Lower leg skin (tissue), 4 donors: ENCODE measurements at regions not wholly inside any gene's neighbourhood (a gene's known extent, or its start where the extent isn't known, plus 50 kb on each side); places are given as distances from the start of the nearest gene placed in this dataset.
"Not testable (repeated sequence)": the region's sequence is repeated elsewhere in the genome, so short reads cannot be mapped to it uniquely, and the experiment has no call there.

Source experiments
- DNase-seq, 2 donors: peaks; one replicate each; pipeline ENCODE4 v3.0.0-alpha.2; 2019; ENCODE audit warnings: low spot score in 2 of 2
- H3K4me3 ChIP-seq: fragments of 200-600 bp; sonication (generic); 2 replicates; pipeline ENCODE4 v1.5.1; 2017; ENCODE audit warnings: mild to moderate bottlenecking, low read depth; ENCODE audit not compliant: poor library complexity, severe bottlenecking
- CTCF ChIP-seq, 3 donors: fragments of 450-650 bp; IDR thresholded peaks; one replicate each; pipeline ENCODE4 v1.5.1; 2016; ENCODE audit warnings: antibody characterized with exemption in 3 of 3, mild to moderate bottlenecking in 3 of 3, moderate library complexity in 2 of 3
- POLR2A ChIP-seq, 2 donors: fragments of 450-650 bp; IDR thresholded peaks; one replicate each; pipeline ENCODE4 v1.6.1; 2016 to 2017; ENCODE audit warnings: antibody characterized with exemption in 2 of 2, mild to moderate bottlenecking in 1 of 2, moderate library complexity in 1 of 2
- WGBS, 2 donors: methylation state at CpG; one replicate each; pipeline ENCODE4 v1.1.5; 2018; 5-methylcytosine and 5-hydroxymethylcytosine counted together
- intact Hi-C: fragments of 100-400 bp; cut with DNase I; formaldehyde crosslinking; loops from one replicate; pipeline ENCODE4 v1.15.0; 2023; ENCODE audit warnings: low total_unique reads

GRCh38 chr15:75770131-75770530 lies 57.5 kb upstream of the CSPG4 start:
- WGBS, 2 donors: 75 to 86% methylated on average over 3 of the region's 3 CpGs
- intact Hi-C loops: no loop called here

GRCh38 chr15:75768526-75768925 lies 55.9 kb upstream of the CSPG4 start:
- intact Hi-C loops, H3K4me3 ChIP-seq, DNase-seq: not testable (repeated sequence)
- WGBS, 2 donors: 94 to 100% methylated on average over 3 of the region's 3 CpGs

More at GRCh38 chr15:75770131-75770530, 57.5 kb upstream of the CSPG4 start:
- TF ChIP-seq CTCF (IDR thresholded peaks at IDR 0.05): no peak
- no peak for TF ChIP-seq POLR2A (IDR thresholded peaks at IDR 0.05)
- peak in 1 of 2 donors; percentile 56 for DNase-seq
- no peak overlapping the region for H3K4me3 ChIP-seq

- H3K4me3 ChIP-seq, intact Hi-C loops: not testable (repeated sequence)
- DNase-seq: peak in 1 of 2 donors; percentile 80
- WGBS, 2 donors: 91 to 96% methylated on average over 13 of the region's 13 CpGs
These were observed 53.1 kb upstream of the CSPG4 start for GRCh38 chr15:75765551-75766305.

GRCh38 chr15:75764845-75765550 lies 52.4 kb upstream of the CSPG4 start:
- WGBS, 2 donors: 86 to 88% methylated on average over 3 to 5 of the region's 5 CpGs
- intact Hi-C loops, H3K4me3 ChIP-seq: not testable (repeated sequence)
- DNase-seq: peak in 1 of 2 donors; percentile 81

GRCh38 chr15:75763635-75764600 lies 51.3 kb upstream of the CSPG4 start:
- H3K4me3 ChIP-seq, intact Hi-C loops: not testable (repeated sequence)
- DNase-seq: peak in 1 of 2 donors; percentile 76
- 90% methylated on average over 13 to 14 of the region's 14 CpGs for WGBS, 2 donors

- 82 to 86% methylated on average over 7 to 8 of the region's 8 CpGs for WGBS, 2 donors
- peak in 1 of 2 donors; percentile 57 for DNase-seq
- no peak overlapping the region for H3K4me3 ChIP-seq
- intact Hi-C loops: no loop called here
- TF ChIP-seq CTCF (IDR thresholded peaks at IDR 0.05): no peak
- TF ChIP-seq POLR2A (IDR thresholded peaks at IDR 0.05): no peak
These were observed 50.5 kb upstream of the CSPG4 start for GRCh38 chr15:75763137-75763611.
